GM19395 (cell line): ENCODE measurements at regions not wholly inside any gene's neighbourhood (a gene's known extent, or its start where the extent isn't known, plus 50 kb on each side); places are given as distances from the start of the nearest gene placed in this dataset.
"Not testable (repeated sequence)": the region's sequence is repeated elsewhere in the genome, so short reads cannot be mapped to it uniquely, and the experiment has no call there.

ENCODE experiments used
- ATAC-seq: cut with Tn5 transposase; IDR thresholded peaks from one replicate; pipeline ENCODE4 v1.9.1; 2021; ENCODE audit warnings: mild to moderate bottlenecking, moderate library complexity; ENCODE audit not compliant: unreplicated experiment

DNA sequence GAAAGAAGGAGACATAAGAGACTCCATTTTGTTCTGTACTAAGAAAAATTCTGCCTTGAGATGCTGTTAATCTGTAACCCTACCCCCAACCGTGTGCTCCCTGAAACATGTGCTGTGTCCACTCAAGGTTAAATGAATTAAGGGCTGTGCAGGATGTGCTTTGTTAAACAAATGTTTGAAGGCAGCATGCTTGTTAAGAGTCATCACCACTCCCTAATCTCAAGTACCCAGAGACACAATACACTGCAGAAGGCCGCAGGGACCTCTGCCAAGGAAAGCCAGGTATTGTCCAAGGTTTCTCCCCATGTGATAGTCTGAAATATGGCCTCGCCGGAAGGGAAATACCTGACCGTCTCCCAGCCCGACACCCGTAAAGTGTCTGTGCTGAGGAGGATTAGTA is 152.4 kb upstream of the NOTCH2NLA start:
- ATAC-seq: not testable (repeated sequence)

DNA sequence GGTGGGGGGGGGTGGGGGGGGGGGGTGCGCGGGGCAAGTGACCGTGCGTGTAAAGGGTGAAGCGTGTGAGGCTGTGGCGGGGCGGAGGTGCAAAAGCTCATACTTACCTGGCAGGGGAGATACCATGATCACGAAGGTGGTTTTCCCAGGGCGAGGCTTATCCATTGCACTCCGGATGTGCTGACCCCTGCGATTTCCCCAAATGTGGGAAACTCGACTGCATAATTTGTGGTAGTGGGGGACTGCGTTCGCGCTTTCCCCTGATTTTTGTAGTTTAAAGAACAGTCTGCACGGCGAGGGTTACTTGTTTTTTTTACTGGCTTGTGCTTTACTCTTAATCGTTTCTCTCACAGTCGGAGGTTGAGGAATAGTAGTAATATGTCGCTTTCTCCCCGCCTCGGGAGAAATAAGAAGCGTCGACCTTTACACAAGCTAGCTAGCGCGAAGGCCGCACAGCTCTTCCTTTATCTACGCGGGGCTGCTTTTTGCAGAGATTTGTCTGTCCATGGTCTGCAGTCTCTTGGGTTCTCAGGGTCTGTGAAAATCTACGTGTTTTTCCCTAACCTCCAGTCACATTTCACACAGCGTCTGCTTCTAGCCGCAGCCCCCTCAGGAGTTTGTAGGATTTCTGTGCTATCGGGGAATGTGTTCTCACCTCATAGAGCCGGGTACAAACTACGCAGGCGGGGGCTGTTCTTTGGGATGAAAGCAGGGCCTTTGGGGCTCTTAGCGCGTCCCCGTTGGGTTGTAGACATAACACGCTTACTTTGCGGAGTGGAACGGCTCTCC is 148.1 kb upstream of the NOTCH2NLA start:
- ATAC-seq: peak; percentile 97

DNA sequence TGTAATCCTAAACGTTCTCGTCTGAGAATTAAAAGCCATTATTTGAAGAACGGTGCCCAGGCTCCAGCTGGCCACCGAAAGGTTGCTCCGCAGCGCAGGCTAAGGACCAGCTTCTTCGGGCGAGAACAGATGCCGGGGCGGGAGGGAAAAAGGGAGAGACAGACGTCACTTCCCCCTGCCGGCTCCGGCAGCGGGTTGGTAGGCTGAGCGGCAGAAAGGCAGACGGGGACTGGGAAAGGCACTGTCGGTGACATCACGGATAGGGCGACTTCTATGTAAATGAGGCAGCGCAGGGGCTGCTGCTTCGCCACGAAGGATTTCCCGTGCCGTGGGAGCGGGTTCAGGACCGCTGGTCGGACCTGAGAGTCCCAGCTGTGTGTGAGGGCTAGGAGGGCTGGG is 147.5 kb upstream of the NOTCH2NLA start:
- ATAC-seq: peak; percentile 45

DNA sequence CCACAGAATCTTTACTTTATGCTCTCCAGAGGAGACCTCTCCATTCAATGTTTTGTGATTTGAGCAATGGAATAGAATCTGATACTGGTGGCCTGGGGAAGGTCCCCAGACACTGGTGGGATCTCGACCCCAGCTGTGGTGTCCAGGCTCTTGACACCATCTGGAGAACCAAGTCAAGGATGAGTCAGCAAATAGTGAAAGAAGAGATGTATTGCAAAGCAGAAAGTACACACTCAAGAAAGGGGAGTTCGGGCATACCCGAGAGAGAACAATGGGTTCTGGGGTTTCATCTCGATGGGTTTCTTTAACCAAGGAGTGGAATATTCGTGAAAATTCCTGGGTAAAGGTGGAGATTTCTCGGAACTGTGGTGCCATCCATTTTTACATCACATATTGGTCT is 146.3 kb upstream of the NOTCH2NLA start:
- not testable (repeated sequence) for ATAC-seq

DNA sequence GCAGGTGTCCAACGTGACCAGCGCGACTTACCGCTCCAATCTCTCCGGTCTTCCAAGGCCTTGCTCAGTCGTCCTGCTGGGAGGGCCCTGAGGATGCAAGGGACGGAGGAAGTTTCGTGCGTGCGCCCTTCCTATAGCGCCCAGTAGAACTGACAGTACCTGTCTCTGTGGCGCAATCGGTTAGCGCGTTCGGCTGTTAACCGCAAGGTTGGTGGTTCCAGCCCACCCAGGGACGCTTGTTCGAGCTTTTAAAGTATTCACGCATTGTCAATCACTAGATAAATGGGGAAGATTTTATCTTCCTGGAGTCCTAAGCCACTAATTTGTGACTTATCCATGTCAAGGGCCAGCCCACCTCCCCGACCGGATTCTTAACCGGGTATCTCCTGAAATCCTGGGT is 141.1 kb upstream of the NOTCH2NLA start:
- not testable (repeated sequence) for ATAC-seq

DNA sequence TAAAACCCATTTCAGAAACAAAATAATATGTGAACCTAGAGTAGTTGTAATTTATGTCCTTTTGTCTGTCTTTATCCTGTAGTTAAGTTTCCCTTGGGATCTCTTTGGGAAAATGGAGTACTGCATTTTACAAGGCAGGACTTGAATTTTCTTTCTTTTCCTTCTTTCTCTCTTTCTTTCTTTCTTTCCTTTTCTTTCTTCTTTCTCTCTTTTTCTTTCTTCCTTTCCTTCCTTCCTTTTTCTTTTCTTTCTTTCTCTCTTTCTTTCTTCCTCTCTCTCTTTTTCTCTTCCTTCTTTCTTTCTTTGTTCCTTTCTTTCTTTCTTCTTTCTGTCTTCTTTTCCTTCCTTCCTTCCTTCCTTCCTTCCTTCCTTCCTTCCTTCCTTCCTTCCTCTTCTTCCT is 126.6 kb upstream of the NOTCH2NLA start:
- ATAC-seq: not testable (repeated sequence)

DNA sequence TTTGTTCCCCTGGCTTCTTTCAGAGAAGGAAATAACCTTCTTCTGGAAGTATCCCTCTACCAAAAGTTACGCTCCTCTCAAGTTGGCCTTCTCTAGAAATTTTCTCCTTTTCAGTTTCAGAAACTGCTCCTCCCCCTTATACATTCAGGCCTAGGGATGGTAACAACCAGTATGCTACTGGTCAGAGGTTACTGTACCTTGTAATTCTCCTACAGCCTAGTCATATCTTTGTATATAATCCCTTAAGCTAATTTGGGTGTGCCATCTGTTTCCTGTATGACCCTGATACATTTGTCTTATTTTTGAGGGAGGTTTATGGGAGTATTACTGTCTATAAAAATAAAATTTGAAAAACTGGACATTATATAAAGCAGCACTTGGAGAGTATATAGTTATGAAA is 98.0 kb upstream of the NOTCH2NLA start:
- not testable (repeated sequence) for ATAC-seq

DNA sequence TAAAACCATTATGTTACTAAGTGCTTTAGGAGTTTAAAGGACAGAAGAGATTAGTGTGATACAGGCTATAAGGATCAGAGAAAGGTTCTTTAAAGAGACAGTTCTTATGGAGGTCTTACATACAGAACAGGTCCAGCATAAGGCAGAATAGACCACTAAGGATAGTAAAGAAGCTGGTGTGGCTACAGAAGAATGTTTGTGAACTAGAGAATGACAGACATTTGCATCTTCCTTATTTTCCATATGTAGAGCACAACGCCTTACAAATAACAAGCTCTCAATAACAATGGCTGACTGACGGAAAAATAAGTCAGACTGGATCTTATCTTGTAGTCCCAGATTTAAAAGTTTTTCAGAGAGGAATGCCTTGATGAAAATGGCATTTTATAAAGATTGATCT is 95.6 kb upstream of the NOTCH2NLA start:
- not testable (repeated sequence) for ATAC-seq

DNA sequence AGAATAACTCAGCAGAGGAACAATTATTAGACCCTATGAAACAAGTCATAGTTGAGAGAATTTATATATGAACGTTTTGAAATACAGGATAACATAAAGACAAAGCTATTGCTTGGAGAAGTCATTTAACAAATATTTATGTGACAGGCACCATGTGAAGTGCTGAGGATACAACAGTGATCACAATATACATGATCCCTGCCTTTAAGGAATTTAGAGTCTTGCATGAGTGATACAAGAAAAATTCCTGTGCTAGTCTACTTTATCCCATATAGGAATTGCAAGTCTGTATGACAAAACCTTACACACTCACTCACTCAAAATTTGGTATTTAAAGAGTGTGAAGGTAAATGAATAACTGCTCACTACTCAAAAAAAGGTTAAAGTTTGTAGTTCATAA is 94.5 kb upstream of the NOTCH2NLA start:
- ATAC-seq: not testable (repeated sequence)

DNA sequence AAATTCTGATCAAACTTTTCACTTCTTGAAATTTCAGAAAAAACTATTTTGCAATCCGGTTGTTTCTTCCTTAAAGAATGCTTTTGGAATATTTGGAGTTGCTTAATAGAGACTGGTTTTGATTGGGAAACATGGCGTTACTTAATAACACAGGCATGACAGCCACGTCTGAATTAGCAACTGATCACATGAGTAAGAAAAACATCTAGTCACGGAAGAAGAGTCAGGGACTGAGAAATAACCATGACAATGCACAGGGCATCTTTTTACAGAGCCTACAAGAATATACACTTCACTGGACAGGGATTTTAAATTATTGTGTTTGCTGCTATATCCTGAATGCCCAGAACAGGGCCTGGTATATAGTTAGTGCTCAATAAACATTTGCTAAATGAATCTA is 94.1 kb upstream of the NOTCH2NLA start:
- ATAC-seq: not testable (repeated sequence)

DNA sequence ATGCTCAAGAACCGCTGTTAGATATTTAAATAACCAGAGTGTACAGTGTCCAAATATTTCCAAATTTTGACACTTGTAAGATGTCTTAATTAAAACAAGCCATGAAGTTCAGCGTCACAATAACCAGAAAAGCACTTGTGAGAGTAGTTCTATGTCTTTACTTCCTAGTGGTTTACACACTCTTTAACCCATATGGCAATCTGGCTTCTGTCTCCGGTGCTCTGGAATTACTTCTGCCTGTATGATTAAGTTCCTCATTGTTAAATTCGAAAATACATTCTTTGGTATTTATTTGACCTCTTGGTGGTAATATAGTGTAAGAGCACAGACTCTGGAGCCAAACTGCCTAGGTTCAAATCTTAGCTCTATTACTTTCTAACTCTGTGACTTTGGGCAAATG is 89.9 kb upstream of the NOTCH2NLA start:
- not testable (repeated sequence) for ATAC-seq

DNA sequence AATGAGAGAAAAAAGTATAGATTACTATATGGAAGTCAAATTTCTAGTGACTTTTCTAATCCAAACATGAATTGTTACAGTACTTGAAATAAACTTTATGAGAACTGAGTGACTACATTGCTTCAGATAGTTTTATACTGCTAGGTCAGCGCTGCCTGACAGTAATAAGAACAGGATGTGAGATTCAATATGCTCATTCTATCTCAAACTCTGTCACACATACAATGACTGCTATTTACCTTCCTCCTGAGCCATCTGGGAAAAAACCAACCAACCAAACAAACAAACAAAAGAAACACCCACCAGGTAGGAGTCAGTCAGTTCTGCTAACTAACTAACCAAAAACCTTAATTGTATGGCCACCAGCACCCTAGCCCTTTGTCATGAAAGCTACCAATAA is 89.0 kb upstream of the NOTCH2NLA start:
- ATAC-seq: not testable (repeated sequence)

DNA sequence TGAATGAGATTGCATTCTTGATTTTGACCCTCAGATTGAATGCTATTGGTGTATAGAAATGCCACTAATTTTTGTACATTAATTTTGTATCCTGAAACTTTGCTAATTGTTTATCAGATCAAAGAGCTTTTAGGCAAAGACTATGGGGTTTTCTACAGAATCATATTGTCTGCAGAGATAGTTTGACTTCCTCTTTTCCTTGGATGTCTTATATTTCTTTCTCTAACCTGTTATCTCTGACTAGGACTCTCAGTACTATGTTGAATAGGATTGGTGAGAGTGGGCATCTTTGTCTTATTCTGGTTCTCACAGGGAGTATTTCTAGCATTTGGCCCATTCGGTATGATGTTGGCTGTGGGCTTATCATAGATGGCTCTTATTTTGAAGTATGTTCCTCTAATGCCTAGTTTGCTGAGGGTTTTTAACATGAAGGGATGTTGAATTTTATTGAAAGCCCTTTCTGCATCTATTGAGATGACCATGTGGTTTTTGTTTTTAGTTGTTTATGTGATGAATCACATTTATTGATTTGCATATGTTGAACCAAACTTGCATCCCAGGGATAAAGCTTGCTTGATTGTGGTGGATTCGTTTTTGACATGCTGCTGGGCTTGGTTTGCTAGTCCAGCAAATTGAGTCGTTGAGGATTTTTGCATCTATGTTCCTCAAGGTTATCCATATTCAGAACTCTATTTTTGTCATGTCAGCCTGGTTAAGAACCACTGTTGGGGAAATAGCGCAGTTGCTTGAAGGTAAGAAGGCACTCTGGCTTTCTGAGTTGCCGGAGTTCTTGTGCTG is 85.8 kb upstream of the NOTCH2NLA start:
- ATAC-seq: not testable (repeated sequence)

DNA sequence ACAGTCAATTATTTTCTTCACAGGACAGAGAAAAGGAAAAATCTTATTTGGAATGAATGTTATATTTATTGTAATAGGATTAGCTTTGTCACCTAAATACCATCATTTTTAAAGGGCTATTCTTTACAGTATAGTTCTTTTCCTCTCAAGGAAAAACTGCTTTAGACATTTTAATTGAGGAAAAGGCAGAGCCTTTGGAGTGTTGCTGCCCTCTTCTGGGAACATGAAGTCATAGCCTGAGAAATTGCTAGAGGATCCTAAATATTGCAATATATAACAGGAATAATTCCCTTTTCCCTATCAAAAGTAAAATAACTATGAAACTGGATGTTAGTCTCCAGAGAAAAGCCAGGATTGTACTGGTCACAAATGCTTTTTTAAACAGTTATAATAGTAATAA is 81.8 kb upstream of the NOTCH2NLA start:
- not testable (repeated sequence) for ATAC-seq

DNA sequence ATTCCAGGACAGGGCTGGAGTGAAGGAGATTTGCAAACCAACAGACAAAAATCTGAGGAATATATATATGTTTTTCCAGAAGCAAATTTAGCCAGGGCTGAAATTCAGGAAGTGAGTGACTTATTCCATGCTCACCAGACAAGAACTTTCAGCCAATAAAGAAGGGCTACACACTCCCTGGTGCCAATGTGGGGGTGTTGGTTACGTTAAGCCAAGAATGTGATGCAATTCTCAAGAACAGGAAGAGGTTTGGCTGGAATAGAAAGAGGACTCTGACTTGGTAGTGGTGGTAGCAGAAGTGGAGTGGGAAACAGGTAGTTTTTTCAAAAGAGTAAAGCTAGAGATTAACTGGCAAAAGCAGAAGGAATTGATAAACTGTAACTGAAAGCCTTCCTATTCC is 80.6 kb upstream of the NOTCH2NLA start:
- not testable (repeated sequence) for ATAC-seq

DNA sequence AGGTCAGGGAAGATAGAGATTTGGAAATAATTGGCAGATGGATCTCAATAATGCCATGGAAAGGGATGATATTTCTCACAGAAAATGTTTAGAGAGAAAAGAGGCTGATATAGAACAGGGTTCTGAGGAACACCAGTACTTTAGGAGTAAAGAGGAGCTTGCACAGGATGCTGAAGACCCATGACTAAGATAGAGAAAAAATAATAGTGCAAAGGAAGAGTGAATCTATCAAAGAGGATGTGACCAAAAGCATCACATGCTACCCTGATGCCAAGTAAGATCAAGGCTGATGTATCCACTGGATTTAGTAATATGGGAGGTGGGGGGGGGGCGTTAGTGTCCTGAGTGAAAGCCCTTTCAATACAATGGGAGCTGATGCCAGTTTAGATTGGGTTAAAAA is 80.1 kb upstream of the NOTCH2NLA start:
- ATAC-seq: not testable (repeated sequence)

DNA sequence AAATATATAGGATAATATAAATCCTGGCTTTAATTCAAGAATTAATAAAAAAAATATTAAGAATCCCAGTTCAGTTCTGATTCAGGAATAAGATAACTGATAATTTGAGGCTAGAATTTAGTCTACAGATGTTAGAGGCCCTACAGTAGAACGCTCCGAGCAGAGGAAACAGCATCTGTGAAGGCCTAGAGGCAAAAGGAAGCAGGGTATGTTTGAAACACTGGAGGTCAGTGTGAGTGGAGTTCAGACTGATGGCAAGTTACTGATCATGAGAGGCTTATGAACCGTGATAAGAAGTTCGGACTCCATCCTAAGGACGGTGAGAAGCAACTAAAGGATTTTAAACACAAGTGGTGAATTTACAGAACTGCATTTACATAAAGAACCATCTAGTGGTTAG is 79.3 kb upstream of the NOTCH2NLA start:
- ATAC-seq: not testable (repeated sequence)

DNA sequence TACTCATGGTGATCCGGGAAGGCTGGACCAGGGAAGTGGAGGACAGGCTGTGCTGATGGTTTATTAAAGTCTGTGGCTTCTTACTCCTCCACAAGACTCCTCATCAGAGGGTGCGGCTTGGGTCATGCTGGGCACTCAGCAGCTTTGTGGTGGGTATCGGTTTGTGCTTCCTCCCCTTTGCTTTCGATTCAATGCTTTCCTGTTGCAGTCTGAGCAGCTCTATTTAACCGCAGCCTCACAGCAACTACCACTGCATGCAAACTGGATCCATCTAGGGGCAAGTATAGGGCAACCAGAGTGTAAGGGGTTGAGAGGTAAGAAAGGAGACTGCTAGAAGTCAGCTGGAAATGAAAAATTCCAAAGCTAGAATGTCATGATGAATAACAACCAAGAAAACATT is 78.8 kb upstream of the NOTCH2NLA start:
- ATAC-seq: peak; percentile 97

DNA sequence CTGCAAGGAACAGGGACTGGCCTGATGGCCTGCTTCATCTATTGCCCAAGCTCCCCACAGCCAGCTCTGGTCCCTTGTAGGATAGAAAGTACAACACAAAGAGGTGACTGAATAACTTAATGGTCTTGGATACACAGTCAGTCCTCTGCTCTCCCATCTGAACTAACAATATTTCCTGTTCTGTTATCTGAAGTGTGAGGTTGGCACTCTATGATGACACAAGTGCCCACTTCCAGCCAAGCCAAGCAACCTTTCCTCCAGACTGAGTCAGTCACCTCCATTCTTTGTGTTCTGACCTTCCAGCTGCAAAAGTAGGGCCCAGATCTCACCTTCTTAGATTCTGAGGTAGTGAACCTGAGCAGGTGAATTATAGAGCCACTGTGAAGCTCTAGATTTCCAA is 77.8 kb upstream of the NOTCH2NLA start:
- not testable (repeated sequence) for ATAC-seq

DNA sequence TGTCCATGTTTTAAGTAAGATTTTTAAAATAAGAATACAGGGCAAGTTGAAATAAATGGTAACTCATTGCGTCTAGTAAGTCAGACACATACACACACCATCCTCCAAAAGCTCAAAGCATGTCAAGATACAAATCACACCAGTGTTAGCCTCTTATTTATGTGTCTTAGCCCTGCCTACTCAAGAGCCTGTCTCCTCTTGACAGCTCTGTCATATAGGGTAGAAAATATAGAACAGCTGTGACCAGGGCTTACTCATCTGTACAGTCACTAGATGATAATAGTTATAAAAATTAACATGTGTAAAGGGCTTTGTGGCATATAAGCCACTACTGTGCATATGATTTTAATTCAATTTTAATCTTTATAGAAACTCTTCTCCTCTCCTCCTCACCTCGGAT is 76.6 kb upstream of the NOTCH2NLA start:
- not testable (repeated sequence) for ATAC-seq

DNA sequence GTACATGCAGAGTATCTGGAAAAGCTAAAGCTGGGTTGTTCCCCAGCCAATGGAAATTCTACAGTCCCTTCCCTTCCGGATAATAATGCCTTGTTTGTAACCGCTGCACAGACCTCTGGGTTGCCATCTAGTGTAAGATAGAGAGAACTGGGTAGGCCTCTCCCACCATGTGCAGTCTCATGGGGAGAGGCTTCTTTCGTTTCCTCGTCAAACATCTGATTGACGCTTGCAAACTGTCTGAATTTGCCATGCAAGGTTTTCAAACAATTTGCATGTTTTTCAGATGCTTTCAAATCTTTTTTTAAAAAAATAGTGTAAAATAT is 69.7 kb upstream of the NOTCH2NLA start:
- peak; percentile 89 for ATAC-seq
